ENCODE measurements at regions not wholly inside any gene's neighbourhood (a gene's known extent, or its start where the extent isn't known, plus 50 kb on each side); places are given as distances from the start of the nearest gene placed in this dataset.
A peak's percentile ranks its signal among the peaks of the same experiment; 100 is the strongest.

- no peak for DNase-seq
- no peak for TF ChIP-seq CTCF (IDR thresholded peaks at IDR 0.05)
- no peaks in the 10 kb centered on the region for H3K4me1 ChIP-seq
- H3K36me3 ChIP-seq: no peaks in the 10 kb centered on the region
- H3K4me3 ChIP-seq: no peak overlapping the region
- no peaks in the 10 kb centered on the region for H3K9me3 ChIP-seq
- intact Hi-C loops (cut with DNase I): no loop called here
- H3K9ac ChIP-seq (ENCODE audit: low read depth in 2 of 2, low read length in 2 of 2): no peak overlapping the region
- H3K27ac ChIP-seq: no peak overlapping the region
- H3K27me3 ChIP-seq: no peaks in the 10 kb centered on the region
These were observed 670.2 kb downstream of the ACTL7B start for GRCh38 chr9:108185613-108186012.

- intact Hi-C loops (cut with DNase I): no loop called here
- H3K9me3 ChIP-seq: no peaks in the 10 kb centered on the region
- H3K4me3 ChIP-seq: no peak overlapping the region
- H3K27ac ChIP-seq: no peak overlapping the region
- H3K27me3 ChIP-seq: no peaks in the 10 kb centered on the region
- no peaks in the 10 kb centered on the region for H3K36me3 ChIP-seq
- DNase-seq: peak; percentile 49
- no peak for TF ChIP-seq CTCF (IDR thresholded peaks at IDR 0.05)
- H3K9ac ChIP-seq (ENCODE audit: low read depth in 2 of 2, low read length in 2 of 2): peak overlapping the region in 1 of 2 donors; percentile 13
- H3K4me1 ChIP-seq: no peaks in the 10 kb centered on the region
These were observed 670.8 kb downstream of the ACTL7B start for GRCh38 chr9:108184941-108185340.

GRCh38 chr9:108184009-108184408 lies 671.8 kb downstream of the ACTL7B start:
- Histone ChIP-seq H3K27ac (no peak overlapping the region), H3K36me3 (no peaks in the 10 kb centered on the region), H3K9ac (ENCODE audit: low read depth in 2 of 2, low read length in 2 of 2) (no peak overlapping the region), H3K4me3 (no peak overlapping the region), H3K27me3 (no peaks in the 10 kb centered on the region), H3K4me1 (no peaks in the 10 kb centered on the region), H3K9me3 (no peaks in the 10 kb centered on the region)
- TF ChIP-seq CTCF (IDR thresholded peaks at IDR 0.05): no peak
- intact Hi-C loops (cut with DNase I): no loop called here
- no peak for DNase-seq

- intact Hi-C loops (cut with DNase I): no loop called here
- no peaks in the 10 kb centered on the region for H3K36me3 ChIP-seq
- no peak for TF ChIP-seq CTCF (IDR thresholded peaks at IDR 0.05)
- H3K4me1 ChIP-seq: no peaks in the 10 kb centered on the region
- DNase-seq: no peak
- H3K27ac ChIP-seq: no peak overlapping the region
- H3K9me3 ChIP-seq: no peaks in the 10 kb centered on the region
- no peaks in the 10 kb centered on the region for H3K27me3 ChIP-seq
- no peak overlapping the region for H3K9ac ChIP-seq (ENCODE audit: low read depth in 2 of 2, low read length in 2 of 2)
- no peak overlapping the region for H3K4me3 ChIP-seq
These were observed 672.8 kb downstream of the ACTL7B start for GRCh38 chr9:108182950-108183381.

GRCh38 chr9:108182270-108182669 lies 673.5 kb downstream of the ACTL7B start:
- DNase-seq: no peak
- Histone ChIP-seq H3K4me1 (no peaks in the 10 kb centered on the region), H3K4me3 (no peak overlapping the region), H3K27ac (no peak overlapping the region), H3K9me3 (no peaks in the 10 kb centered on the region), H3K9ac (ENCODE audit: low read depth in 2 of 2, low read length in 2 of 2) (no peak overlapping the region), H3K27me3 (no peaks in the 10 kb centered on the region), H3K36me3 (no peaks in the 10 kb centered on the region)
- no peak for TF ChIP-seq CTCF (IDR thresholded peaks at IDR 0.05)
- intact Hi-C loops (cut with DNase I): no loop called here

- H3K9ac ChIP-seq (ENCODE audit: low read depth in 2 of 2, low read length in 2 of 2): no peak overlapping the region
- no peaks in the 10 kb centered on the region for H3K27me3 ChIP-seq
- DNase-seq: no peak
- TF ChIP-seq CTCF (IDR thresholded peaks at IDR 0.05): no peak
- no peaks in the 10 kb centered on the region for H3K9me3 ChIP-seq
- H3K27ac ChIP-seq: no peak overlapping the region
- no peaks in the 10 kb centered on the region for H3K4me1 ChIP-seq
- no peak overlapping the region for H3K4me3 ChIP-seq
- no peaks in the 10 kb centered on the region for H3K36me3 ChIP-seq
- intact Hi-C loops (cut with DNase I): no loop called here
These were observed 674.3 kb downstream of the ACTL7B start for GRCh38 chr9:108181441-108181840.
